ENCODE measurements at regions not wholly inside any gene's neighbourhood (a gene's known extent, or its start where the extent isn't known, plus 50 kb on each side); places are given as distances from the start of the nearest gene placed in this dataset.

- TF ChIP-seq, protein P1, sequence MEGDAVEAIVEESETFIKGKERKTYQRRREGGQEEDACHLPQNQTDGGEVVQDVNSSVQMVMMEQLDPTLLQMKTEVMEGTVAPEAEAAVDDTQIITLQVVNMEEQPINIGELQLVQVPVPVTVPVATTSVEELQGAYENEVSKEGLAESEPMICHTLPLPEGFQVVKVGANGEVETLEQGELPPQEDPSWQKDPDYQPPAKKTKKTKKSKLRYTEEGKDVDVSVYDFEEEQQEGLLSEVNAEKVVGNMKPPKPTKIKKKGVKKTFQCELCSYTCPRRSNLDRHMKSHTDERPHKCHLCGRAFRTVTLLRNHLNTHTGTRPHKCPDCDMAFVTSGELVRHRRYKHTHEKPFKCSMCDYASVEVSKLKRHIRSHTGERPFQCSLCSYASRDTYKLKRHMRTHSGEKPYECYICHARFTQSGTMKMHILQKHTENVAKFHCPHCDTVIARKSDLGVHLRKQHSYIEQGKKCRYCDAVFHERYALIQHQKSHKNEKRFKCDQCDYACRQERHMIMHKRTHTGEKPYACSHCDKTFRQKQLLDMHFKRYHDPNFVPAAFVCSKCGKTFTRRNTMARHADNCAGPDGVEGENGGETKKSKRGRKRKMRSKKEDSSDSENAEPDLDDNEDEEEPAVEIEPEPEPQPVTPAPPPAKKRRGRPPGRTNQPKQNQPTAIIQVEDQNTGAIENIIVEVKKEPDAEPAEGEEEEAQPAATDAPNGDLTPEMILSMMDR (IDR thresholded peaks at IDR 0.05; ENCODE audit: low read length): no peak
- TF ChIP-seq EZH2 (IDR thresholded peaks at IDR 0.05; ENCODE audit: borderline replicate concordance, low read length): no peak
Observed at GRCh38 chr6:78093906-78094305, 441.1 kb downstream of the MEI4 start.

All from OCI-LY1 (cell line).